Stromal cell of bone marrow (primary cell): ENCODE measurements at regions not wholly inside any gene's neighbourhood (a gene's known extent, or its start where the extent isn't known, plus 50 kb on each side); places are given as distances from the start of the nearest gene placed in this dataset.
"Not testable (repeated sequence)": the region's sequence is repeated elsewhere in the genome, so short reads cannot be mapped to it uniquely, and the experiment has no call there.

Experiments used
- DNase-seq: peaks from one replicate; pipeline ENCODE4 v3.0.0-alpha.2; 2012; ENCODE audit warnings: low read depth

- no peak for DNase-seq
Measured at GRCh38 chr15:53212785-53213184, 422.6 kb upstream of the ONECUT1 start.

DNA sequence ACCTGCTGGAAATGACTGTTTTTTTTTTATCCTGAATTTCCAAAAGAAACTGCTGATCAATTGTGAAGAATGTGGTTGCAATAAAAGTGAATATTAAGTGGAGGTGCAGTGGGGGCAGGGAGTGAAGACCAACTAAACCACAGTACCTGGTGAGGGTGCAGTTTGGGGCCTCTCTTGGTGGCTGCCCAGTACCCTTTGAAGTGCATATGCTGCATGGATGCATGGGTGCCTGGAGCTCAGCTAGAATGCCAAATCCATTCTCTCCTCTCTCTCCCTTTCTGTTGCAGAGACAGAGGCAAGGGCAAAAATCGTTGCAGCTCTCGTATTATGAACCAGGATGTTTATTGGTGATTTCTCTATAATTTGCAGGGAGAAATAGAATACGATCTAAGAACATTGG, 420.5 kb upstream of the ONECUT1 start:
- DNase-seq, result no peak

DNA sequence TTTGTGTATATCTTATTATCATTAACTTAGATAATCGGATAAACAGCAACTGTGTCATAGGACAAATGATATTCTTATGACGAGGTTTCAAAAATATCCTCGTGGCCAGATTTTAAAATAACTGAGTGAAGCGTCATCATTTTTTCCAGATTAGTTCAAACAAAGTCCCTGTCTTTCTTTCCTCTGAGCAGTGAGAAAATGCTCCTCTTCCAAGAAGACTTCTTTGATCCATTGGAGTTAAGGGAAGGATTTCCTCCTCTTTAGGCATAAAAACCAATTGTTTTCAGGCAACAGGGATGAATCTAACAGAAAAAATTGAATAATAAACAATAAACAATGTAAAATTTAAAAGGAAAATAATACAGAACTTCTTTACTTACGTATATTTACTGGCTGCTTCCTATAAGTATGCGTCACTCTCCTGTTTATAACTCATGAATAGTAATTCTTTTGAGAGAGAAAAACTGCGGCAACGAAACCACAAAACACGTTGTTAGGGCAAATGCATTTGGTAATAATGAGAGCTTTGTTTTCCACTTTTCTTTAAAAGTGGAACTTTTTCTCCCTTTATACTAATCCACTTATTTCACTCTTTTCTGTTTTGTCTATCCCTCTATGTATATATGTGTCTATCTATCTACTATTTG, 419.4 kb upstream of the ONECUT1 start:
- DNase-seq, result no peak

GRCh38 chr15:53208751-53209150, 418.6 kb upstream of the ONECUT1 start:
- no peak for DNase-seq

GRCh38 chr15:53203454-53203853, 413.3 kb upstream of the ONECUT1 start:
- DNase-seq, result no peak

DNA sequence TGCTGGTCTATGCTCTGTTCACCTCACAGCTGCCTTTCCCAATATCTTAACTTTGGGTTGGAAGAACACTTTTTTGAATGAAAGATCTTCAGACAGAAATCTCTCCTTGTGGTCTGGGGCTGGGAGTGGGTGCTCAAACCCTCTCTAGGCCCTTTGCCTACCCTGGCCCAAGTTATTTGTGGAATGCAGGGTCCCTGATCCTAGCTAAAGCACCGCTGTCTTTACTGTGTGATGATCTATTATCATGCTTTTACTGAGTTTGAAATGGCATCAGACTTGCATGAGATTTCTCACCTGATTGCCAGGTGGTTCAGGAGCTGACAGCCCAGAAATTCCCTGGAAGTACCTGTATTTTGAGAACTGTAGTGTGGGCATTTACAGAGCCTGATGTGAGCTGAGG, 412.7 kb upstream of the ONECUT1 start:
- no peak for DNase-seq

DNA sequence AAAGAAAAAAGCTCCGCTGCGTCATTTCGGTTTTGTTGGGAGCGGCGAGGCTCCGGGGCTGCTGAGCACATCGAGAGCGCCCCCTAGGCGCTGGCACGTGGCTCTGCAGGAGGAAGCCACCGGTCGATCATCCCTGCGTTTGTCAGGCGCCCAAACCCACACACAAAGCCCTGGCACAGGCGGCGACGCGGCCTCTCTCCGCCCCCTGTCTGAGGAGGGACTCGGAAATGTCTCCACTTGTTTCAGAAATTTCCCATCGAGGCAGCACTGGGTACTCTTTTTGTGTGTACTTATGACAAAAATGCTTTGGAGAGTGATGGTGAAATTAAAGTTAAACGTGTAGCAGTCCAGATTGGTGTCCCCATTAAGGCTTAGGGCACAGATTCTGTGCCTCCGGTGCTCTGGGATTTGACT, 407.3 kb upstream of the ONECUT1 start:
- peak; percentile 9 for DNase-seq

- no peak for DNase-seq
Measured at GRCh38 chr15:53196788-53197187, 406.7 kb upstream of the ONECUT1 start.

DNA sequence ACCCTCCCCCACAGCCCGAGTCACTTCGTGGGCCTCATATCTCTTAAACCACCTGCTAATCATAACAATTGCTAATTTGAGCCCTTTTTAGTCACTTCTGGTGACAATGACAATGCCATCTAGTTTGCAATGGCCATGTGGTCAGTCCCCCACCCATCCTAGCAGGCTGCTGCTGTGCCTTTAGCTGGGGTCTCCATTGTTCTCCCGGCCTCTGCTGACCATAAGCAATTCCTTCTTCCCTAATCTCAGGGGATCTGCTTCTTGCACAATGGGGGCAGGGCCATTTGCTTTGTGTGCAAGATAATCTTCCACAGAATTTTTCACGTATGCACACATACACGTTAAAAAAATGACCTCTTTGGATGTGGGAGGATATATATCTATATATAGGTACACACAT, 406.1 kb upstream of the ONECUT1 start:
- DNase-seq, result no peak

GRCh38 chr15:53193149-53193548, 403.0 kb upstream of the ONECUT1 start:
- no peak for DNase-seq

GRCh38 chr15:53189860-53190259, 399.7 kb upstream of the ONECUT1 start:
- no peak for DNase-seq

DNA sequence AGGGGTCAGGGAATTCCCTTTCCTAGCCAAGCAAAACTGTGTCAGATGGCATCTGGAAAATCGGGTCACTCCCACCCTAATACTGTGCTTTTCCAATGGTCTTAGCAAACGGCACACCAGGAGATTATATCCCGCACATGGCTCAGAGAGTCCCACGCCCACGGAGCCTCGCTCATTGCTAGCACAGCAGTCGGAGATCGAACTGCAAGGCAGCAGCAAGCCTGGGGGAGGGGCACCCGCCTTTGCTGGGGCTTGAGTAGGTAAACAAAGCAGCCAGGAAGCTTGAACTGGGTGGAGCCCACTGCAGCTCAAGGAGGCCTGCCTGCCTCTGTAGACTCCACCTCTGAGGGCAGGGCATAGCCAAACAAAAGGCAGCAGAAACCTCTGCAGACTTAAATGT, 393.3 kb upstream of the ONECUT1 start:
- not testable (repeated sequence) for DNase-seq

GRCh38 chr15:53171571-53171970, 381.4 kb upstream of the ONECUT1 start:
- no peak for DNase-seq

DNA sequence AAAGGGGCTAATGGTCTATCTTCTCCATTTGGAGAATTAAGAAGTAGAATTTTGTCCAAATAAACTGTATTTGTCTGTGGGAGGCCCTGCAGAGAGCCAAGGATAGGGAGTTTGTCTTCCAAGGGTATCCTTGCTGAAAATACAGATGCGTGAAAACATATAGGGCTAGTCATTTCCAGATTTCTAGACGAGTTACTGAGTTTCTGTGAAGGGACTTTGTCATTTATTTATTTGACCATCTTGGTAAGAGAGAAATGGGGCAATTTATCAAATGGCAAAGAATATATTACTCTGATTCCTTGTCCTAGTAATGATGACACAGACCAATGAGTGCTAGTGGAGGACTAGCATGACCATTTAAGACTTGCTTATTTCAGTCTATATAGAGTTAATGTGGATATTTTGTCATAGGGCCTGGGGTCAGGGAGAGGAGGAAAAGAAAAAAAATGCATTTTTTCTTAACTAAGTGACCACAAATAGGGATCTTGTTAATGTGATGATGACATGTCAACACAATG, 376.6 kb upstream of the ONECUT1 start:
- DNase-seq, result no peak

GRCh38 chr15:53165988-53166683, 376.0 kb upstream of the ONECUT1 start:
- DNase-seq, result no peak

DNA sequence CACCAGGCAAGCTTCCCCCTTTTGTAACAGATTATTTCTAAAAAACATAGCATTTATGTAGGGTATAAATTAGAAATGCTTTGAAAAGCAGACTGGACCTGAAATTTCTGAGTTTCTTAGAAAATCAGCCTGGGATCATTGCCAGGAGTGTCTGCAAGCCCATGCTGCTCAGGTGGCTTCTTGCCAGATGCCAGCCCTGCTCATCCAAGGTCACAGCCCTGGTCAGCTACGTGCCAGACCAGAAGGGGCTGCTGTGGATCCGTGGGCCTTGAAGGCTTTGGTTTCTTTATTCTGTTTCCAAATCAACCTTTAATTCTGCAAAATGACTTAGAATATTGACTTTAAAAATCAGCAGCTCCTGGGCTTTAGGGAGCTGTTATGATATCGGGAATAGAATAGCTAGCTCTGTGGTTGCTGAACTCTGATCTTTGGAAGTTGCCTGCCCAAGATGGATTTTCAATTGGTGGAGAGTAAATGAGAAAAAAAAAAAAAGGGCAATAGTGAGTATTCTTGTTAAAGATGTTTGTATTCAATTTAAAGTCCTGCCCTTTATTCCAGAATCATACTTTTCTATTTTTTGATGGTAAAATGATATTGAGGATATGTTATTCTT, 370.1 kb upstream of the ONECUT1 start:
- DNase-seq, result no peak

- no peak for DNase-seq
Measured at GRCh38 chr15:53159458-53159857, 369.3 kb upstream of the ONECUT1 start.

- no peak for DNase-seq
Measured at GRCh38 chr15:53158995-53159394, 368.9 kb upstream of the ONECUT1 start.

DNA sequence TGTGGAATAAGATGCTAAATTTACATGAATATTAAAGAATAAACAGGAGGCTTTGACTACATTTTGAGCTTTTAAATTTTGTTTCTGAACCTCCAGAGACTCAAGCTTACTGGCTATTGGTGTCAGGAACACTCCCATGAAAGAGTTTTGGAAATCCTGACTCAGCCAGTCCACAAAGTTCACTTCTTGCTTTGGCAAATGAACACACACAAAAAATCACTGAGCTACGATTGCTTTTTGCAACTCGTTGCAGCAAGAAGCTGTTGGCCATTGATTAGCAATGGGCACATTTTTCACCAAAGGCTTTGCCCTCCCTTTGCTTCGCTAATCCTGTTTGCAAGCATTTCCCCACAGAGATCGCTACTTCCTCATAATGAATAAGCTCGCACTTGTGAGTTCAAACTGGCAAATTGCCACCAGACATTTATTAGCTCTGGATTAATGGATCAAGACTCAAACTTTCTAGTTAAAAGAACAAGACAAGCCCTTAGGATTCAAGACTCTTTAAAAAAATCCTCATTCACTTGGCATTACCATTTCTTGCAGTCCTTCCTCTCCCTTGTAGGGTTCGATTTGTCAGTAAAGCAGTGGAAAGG, 343.2 kb upstream of the ONECUT1 start:
- no peak for DNase-seq

GRCh38 chr15:53130943-53131342, 340.8 kb upstream of the ONECUT1 start:
- no peak for DNase-seq

DNA sequence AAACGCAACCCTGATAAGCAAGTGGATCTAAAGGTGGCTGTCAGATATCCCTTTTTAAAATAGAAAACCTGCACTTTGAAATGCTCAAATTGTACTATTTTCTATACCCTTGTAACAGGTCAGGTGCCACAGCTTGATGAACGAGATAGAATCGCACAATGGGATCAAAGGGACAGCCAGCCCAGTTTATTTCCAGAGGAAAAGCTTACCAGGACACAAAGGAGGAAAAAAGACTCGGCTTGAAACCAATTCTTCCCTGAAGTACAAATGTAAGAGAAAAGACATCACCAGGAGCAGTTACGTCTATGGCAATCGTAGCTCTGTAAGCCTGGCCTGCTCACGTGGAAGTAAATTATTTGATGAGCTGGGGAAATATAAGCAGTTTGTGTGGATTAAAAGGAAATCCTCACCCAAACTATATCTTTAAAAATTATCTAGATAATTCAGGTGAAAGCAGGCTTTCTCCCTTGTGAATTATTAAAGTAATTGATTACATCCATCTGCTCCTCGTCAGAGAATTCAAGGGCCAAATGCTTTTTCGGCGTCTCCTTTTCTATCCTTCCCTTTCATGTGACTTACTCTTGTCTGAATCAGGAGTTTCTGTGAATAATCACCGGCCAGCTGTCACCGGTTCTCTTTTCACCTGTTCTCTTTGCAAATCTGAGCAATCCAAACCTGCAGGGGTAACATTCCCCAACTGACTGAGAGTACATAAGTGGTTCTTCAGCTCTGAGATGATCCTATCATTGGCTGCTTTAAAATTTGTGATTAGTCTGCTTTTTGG, 339.2 kb upstream of the ONECUT1 start:
- DNase-seq, result no peak

- DNase-seq, result no peak
Measured at GRCh38 chr15:53128652-53129051, 338.5 kb upstream of the ONECUT1 start.
